GM12874 (cell line): ENCODE measurements at regions not wholly inside any gene's neighbourhood (a gene's known extent, or its start where the extent isn't known, plus 50 kb on each side); places are given as distances from the start of the nearest gene placed in this dataset.

Experiments
- CTCF ChIP-seq: IDR thresholded peaks from 2 replicates; pipeline ENCODE4 v1.5.1; 2011; ENCODE audit warnings: low read depth, mild to moderate bottlenecking, control low read depth, low read length, moderate library complexity; ENCODE audit not compliant: insufficient read depth

- no peak for TF ChIP-seq CTCF
Observed at GRCh38 chr15:39397883-39398282, 183.0 kb upstream of the THBS1 start.

- TF ChIP-seq CTCF, result no peak
Observed at GRCh38 chr15:39399600-39399999, 181.3 kb upstream of the THBS1 start.

GRCh38 chr15:39400002-39400401, 180.9 kb upstream of the THBS1 start:
- TF ChIP-seq CTCF, result no peak

GRCh38 chr15:39400821-39401550, 179.9 kb upstream of the THBS1 start:
- no peak for TF ChIP-seq CTCF

GRCh38 chr15:39403640-39404117, 177.2 kb upstream of the THBS1 start:
- no peak for TF ChIP-seq CTCF

- TF ChIP-seq CTCF, result no peak
Observed at GRCh38 chr15:39404767-39405181, 176.1 kb upstream of the THBS1 start.

- no peak for TF ChIP-seq CTCF
Observed at GRCh38 chr15:39406485-39406884, 174.4 kb upstream of the THBS1 start.
